Right lobe of liver (tissue), 6 donors: ENCODE measurements at regions not wholly inside any gene's neighbourhood (a gene's known extent, or its start where the extent isn't known, plus 50 kb on each side); places are given as distances from the start of the nearest gene placed in this dataset.
"Not testable (repeated sequence)": the region's sequence is repeated elsewhere in the genome, so short reads cannot be mapped to it uniquely, and the experiment has no call there.

Experiments used
- ATAC-seq, 4 donors: fragments of 200-7000 bp; cut with Tn5 transposase; one replicate each; pipeline ENCODE4 v1.9.1; 2020; ENCODE audit warnings: mild to moderate bottlenecking in 4 of 4, moderate library complexity in 4 of 4
- DNase-seq, 3 donors: peaks; one replicate each; pipeline ENCODE4 v3.0.0-alpha.2; 2020
- H3K27ac ChIP-seq, 3 donors: fragments of 200-600 bp; one replicate each; pipeline ENCODE4 v1.8.0; 2022
- H3K27me3 ChIP-seq, 2 donors: fragments of 200-600 bp; one replicate each; pipeline ENCODE4 v1.8.0; 2022
- H3K36me3 ChIP-seq, 4 donors: fragments of 200-600 bp; sonication (generic) in 1 of 4; one replicate each; pipeline versions ENCODE4 v1.5.1 to v1.8.0; 2017 to 2022; ENCODE audit warnings: control low read depth in 1 of 4
- H3K4me1 ChIP-seq, 4 donors: fragments of 200-600 bp; sonication (generic) in 1 of 4; one replicate each; pipeline versions ENCODE4 v1.5.1 to v1.8.0; 2017 to 2022; ENCODE audit warnings: control low read depth in 1 of 4
- H3K4me3 ChIP-seq, 3 donors: fragments of 200-600 bp; one replicate each; pipeline ENCODE4 v1.8.0; 2022
- H3K9me3 ChIP-seq, 4 donors: fragments of 200-600 bp; sonication (generic) in 1 of 4; one replicate each; pipeline versions ENCODE4 v1.5.1 to v1.8.0; 2017 to 2022; ENCODE audit warnings: control low read depth in 1 of 4
- CTCF ChIP-seq, 4 donors: fragments of 200-600 bp in 3 of 4; fragments of 450-650 bp in 1 of 4; IDR thresholded peaks; one replicate each; pipeline versions ENCODE4 v1.5.1 to v1.8.0; 2016 to 2022; ENCODE audit warnings: antibody characterized with exemption in 4 of 4, mild to moderate bottlenecking in 2 of 4
- WGBS: methylation state at CpG from one replicate; pipeline ENCODE4 v1.1.6; 2018; ENCODE audit warnings: low coverage, low lambda C conversion rate; ENCODE audit not compliant: insufficient coverage; ENCODE audit errors: missing lambda C conversion rate; 5-methylcytosine and 5-hydroxymethylcytosine counted together
- intact Hi-C, 2 donors: fragments of 100-400 bp; cut with DNase I; formaldehyde crosslinking; loops; one replicate each; pipeline versions ENCODE4 v1.11.2 to v1.14.1; 2022
- donor health status: DM: no; HTN: yes; CAD: no.
- donor health status: DM: no; HTN: no; CAD: no.
- donor health status: DM: no; HTN: no; CAD: no.
- donor health status: DM: no; HTN: yes; CAD: no.
- donor health status: DM: no; HTN: yes; CAD: no.

- 39% methylated on average over 5 of the region's 6 CpGs for WGBS
- H3K27me3 ChIP-seq, H3K27ac ChIP-seq, DNase-seq, H3K4me3 ChIP-seq, H3K4me1 ChIP-seq, intact Hi-C loops, H3K36me3 ChIP-seq, H3K9me3 ChIP-seq: not testable (repeated sequence)
- peak; percentile 29 to 49 (median 43) for TF ChIP-seq CTCF (IDR thresholded peaks at IDR 0.05)
- peak in 3 of 4 donors; percentile 62 to 67 (median 65) for ATAC-seq
Measured at GRCh38 chrX:98850639-98851038, 1559.4 kb downstream of the PCDH19 start.
